ENCODE measurements at regions not wholly inside any gene's neighbourhood (a gene's known extent, or its start where the extent isn't known, plus 50 kb on each side); places are given as distances from the start of the nearest gene placed in this dataset.
A peak's percentile ranks its signal among the peaks of the same experiment; 100 is the strongest.
"Not testable (repeated sequence)": the region's sequence is repeated elsewhere in the genome, so short reads cannot be mapped to it uniquely, and the experiment has no call there.

GRCh38 chr9:65403072-65403471, 118.1 kb upstream of the FOXD4L5 start:
- H2AFZ ChIP-seq (ENCODE audit: low read length); H3K4me2 ChIP-seq (ENCODE audit: low read depth, low read length); POLR2A ChIA-PET; intact Hi-C loops (cut with micrococcal nuclease; ENCODE audit: unreplicated experiment); H3K9ac ChIP-seq (ENCODE audit: insufficient read depth, low read depth, low read length); H3K27ac ChIP-seq (ENCODE audit: extremely low read length, insufficient read depth, low read length); H3K4me1 ChIP-seq (ENCODE audit: insufficient read depth, low read length); CTCF ChIA-PET (ENCODE audit: low intra/inter-chr PET ratio, low total read pairs); H3K4me3 ChIP-seq (replicated peaks in 1 of 3; ENCODE audit: insufficient read depth in 1 of 3, low read depth in 2 of 3, low read length in 3 of 3); in situ Hi-C loops (cut with HindIII; ENCODE audit: extremely low pct_ligation_motif_present, low pct_unique_long_range_greater_than_20kb); FAIRE-seq; H3K9me3 ChIP-seq (ENCODE audit: low read length); H4K20me1 ChIP-seq (ENCODE audit: insufficient read depth, low read length); H3K79me2 ChIP-seq (ENCODE audit: insufficient read depth, low read length); H3K36me3 ChIP-seq (replicated peaks in 1 of 2; ENCODE audit: control insufficient read depth in 1 of 2, insufficient read depth in 2 of 2, low read length in 2 of 2); H3K27me3 ChIP-seq (ENCODE audit: control insufficient read depth in 1 of 2, insufficient read depth in 2 of 2, low read length in 2 of 2); BruUV-seq (replicated peaks); DNase-seq (ENCODE audit: low spot score); ATAC-seq: not testable (repeated sequence)
- TF ChIP-seq, protein P1, sequence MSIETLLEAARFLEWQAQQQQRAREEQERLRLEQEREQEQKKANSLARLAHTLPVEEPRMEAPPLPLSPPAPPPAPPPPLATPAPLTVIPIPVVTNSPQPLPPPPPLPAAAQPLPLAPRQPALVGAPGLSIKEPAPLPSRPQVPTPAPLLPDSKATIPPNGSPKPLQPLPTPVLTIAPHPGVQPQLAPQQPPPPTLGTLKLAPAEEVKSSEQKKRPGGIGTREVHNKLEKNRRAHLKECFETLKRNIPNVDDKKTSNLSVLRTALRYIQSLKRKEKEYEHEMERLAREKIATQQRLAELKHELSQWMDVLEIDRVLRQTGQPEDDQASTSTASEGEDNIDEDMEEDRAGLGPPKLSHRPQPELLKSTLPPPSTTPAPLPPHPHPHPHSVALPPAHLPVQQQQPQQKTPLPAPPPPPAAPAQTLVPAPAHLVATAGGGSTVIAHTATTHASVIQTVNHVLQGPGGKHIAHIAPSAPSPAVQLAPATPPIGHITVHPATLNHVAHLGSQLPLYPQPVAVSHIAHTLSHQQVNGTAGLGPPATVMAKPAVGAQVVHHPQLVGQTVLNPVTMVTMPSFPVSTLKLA (IDR thresholded peaks at IDR 0.05) = peak; percentile 94
- no CpG with 5 or more reads among the region's 11 CpGs for WGBS (ENCODE audit: low lambda C conversion rate)

GRCh38 chr9:65402206-65402870, 117.3 kb upstream of the FOXD4L5 start:
- 41% methylated on average over 11 of the region's 18 CpGs for WGBS (ENCODE audit: low lambda C conversion rate)
- H3K9me3 ChIP-seq (ENCODE audit: low read length); BruUV-seq (replicated peaks); ATAC-seq; H3K4me1 ChIP-seq (ENCODE audit: insufficient read depth, low read length); H3K79me2 ChIP-seq (ENCODE audit: insufficient read depth, low read length); CTCF ChIA-PET (ENCODE audit: low intra/inter-chr PET ratio, low total read pairs); H3K27ac ChIP-seq (ENCODE audit: extremely low read length, insufficient read depth, low read length); H4K20me1 ChIP-seq (ENCODE audit: insufficient read depth, low read length); H3K27me3 ChIP-seq (ENCODE audit: control insufficient read depth in 1 of 2, insufficient read depth in 2 of 2, low read length in 2 of 2); H3K36me3 ChIP-seq (replicated peaks in 1 of 2; ENCODE audit: control insufficient read depth in 1 of 2, insufficient read depth in 2 of 2, low read length in 2 of 2); H3K4me2 ChIP-seq (ENCODE audit: low read depth, low read length); H3K4me3 ChIP-seq (replicated peaks in 1 of 3; ENCODE audit: insufficient read depth in 1 of 3, low read depth in 2 of 3, low read length in 3 of 3); H2AFZ ChIP-seq (ENCODE audit: low read length); H3K9ac ChIP-seq (ENCODE audit: insufficient read depth, low read depth, low read length); FAIRE-seq; in situ Hi-C loops (cut with HindIII; ENCODE audit: extremely low pct_ligation_motif_present, low pct_unique_long_range_greater_than_20kb); DNase-seq (ENCODE audit: low spot score); POLR2A ChIA-PET; intact Hi-C loops (cut with micrococcal nuclease; ENCODE audit: unreplicated experiment): not testable (repeated sequence)

DNA sequence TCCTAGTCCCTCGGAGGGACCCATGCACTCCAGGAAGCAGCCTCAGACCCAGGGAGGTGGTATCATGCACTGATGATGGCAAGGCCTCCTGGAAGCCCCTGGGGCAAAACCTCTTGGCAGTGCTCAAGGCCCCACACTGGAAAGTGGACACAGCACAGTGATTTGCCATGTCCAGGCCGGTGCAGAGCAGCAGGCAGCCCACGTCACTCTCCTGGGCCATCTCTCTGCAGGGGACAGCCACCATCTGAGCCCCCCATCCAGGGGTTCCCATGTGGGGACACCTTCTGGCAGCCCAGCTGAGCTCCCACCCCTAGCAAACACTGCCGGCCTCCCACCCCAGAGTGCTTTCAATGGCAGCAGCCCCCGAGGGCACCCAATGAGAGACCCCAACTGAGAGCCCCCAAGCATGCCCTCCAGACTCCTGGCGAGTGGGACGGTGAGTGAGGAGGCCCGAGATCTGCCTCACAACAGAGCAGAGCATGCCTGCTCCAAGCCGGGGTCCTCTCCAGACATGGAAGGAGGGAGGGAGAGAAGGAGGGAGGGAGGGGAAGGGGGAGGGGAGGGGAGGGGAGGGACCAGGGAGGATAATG, 116.5 kb upstream of the FOXD4L5 start:
- H3K27me3 ChIP-seq (ENCODE audit: control insufficient read depth in 1 of 2, insufficient read depth in 2 of 2, low read length in 2 of 2); DNase-seq (ENCODE audit: low spot score); H2AFZ ChIP-seq (ENCODE audit: low read length); H4K20me1 ChIP-seq (ENCODE audit: insufficient read depth, low read length); CTCF ChIA-PET (ENCODE audit: low intra/inter-chr PET ratio, low total read pairs); H3K4me1 ChIP-seq (ENCODE audit: insufficient read depth, low read length); H3K9me3 ChIP-seq (ENCODE audit: low read length); H3K4me3 ChIP-seq (replicated peaks in 1 of 3; ENCODE audit: insufficient read depth in 1 of 3, low read depth in 2 of 3, low read length in 3 of 3); H3K36me3 ChIP-seq (replicated peaks in 1 of 2; ENCODE audit: control insufficient read depth in 1 of 2, insufficient read depth in 2 of 2, low read length in 2 of 2); H3K27ac ChIP-seq (ENCODE audit: extremely low read length, insufficient read depth, low read length); POLR2A ChIA-PET; H3K9ac ChIP-seq (ENCODE audit: insufficient read depth, low read depth, low read length); BruUV-seq (replicated peaks); intact Hi-C loops (cut with micrococcal nuclease; ENCODE audit: unreplicated experiment); FAIRE-seq; H3K79me2 ChIP-seq (ENCODE audit: insufficient read depth, low read length); ATAC-seq; in situ Hi-C loops (cut with HindIII; ENCODE audit: extremely low pct_ligation_motif_present, low pct_unique_long_range_greater_than_20kb); H3K4me2 ChIP-seq (ENCODE audit: low read depth, low read length): not testable (repeated sequence)
- 44% methylated on average over 4 of the region's 9 CpGs for WGBS (ENCODE audit: low lambda C conversion rate)

Measured in HepG2 (cell line).